Cardiac fibroblast (primary cell): ENCODE measurements at regions not wholly inside any gene's neighbourhood (a gene's known extent, or its start where the extent isn't known, plus 50 kb on each side); places are given as distances from the start of the nearest gene placed in this dataset.
"Not testable (repeated sequence)": the region's sequence is repeated elsewhere in the genome, so short reads cannot be mapped to it uniquely, and the experiment has no call there.

ENCODE experiments used
- DNase-seq, 2 donors: peaks; one replicate each; pipeline versions ENCODE4 v3.0.0 to v3.0.0-alpha.2; 2010; ENCODE audit warnings: low read depth in 2 of 2
- H3K4me3 ChIP-seq, 2 donors: replicated peaks in 1 of 2; 1 replicate in 1 of 2; 2 replicates in 1 of 2; pipeline ENCODE4 v1.5.1; 2011; ENCODE audit warnings: low read depth in 2 of 2, low read length in 2 of 2, mild to moderate bottlenecking in 2 of 2, moderate library complexity in 1 of 2
- TF ChIP-seq, protein P1 (sequence below): IDR thresholded peaks from one replicate; pipeline ENCODE4 v1.5.1; 2011; ENCODE audit warnings: low read depth, mild to moderate bottlenecking, low read length, inconsistent platforms

DNA sequence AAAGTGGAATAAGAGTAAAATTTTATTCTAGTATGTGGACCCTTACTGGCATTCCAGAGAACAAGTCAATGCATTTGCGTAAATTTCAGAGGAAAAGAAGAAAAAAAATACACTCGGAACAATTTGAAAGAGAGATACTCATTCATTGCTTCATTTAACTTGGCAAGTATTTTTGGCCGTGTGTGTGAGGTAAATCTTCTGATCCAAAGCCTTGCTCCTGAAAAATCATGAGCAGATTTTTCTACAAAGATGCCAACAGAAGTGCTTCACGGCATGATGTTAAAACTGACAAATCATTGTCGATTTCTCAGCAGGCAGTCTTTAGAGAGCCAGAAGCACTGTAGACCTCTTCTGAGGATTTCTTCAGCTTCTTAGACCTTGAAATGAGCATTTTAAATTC lies 194.0 kb downstream of the COX18 start:
- H3K4me3 ChIP-seq, result no peak overlapping the region
- TF ChIP-seq, protein P1, sequence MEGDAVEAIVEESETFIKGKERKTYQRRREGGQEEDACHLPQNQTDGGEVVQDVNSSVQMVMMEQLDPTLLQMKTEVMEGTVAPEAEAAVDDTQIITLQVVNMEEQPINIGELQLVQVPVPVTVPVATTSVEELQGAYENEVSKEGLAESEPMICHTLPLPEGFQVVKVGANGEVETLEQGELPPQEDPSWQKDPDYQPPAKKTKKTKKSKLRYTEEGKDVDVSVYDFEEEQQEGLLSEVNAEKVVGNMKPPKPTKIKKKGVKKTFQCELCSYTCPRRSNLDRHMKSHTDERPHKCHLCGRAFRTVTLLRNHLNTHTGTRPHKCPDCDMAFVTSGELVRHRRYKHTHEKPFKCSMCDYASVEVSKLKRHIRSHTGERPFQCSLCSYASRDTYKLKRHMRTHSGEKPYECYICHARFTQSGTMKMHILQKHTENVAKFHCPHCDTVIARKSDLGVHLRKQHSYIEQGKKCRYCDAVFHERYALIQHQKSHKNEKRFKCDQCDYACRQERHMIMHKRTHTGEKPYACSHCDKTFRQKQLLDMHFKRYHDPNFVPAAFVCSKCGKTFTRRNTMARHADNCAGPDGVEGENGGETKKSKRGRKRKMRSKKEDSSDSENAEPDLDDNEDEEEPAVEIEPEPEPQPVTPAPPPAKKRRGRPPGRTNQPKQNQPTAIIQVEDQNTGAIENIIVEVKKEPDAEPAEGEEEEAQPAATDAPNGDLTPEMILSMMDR, result no peak
- no peak for DNase-seq

DNA sequence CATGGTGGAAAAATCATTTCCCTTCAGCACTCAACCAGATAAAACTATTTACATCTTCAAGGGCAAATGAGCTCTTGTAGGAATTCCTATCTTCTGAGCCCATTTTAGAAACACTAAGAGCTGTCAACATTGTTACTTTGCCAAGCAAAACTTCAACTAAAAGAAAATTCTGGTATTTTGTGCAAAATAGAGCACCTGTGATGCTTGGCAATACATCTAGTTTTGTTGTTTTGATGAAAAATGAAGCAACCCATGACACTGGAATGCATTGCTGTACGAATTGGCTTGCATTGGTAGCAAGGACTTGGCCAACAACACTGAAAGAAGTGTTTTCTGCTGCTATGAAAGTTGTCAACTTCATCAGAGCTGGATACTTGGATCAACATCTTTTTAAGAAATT lies 194.4 kb downstream of the COX18 start:
- no peak overlapping the region for H3K4me3 ChIP-seq
- TF ChIP-seq, protein P1, result no peak
- DNase-seq, result no peak

DNA sequence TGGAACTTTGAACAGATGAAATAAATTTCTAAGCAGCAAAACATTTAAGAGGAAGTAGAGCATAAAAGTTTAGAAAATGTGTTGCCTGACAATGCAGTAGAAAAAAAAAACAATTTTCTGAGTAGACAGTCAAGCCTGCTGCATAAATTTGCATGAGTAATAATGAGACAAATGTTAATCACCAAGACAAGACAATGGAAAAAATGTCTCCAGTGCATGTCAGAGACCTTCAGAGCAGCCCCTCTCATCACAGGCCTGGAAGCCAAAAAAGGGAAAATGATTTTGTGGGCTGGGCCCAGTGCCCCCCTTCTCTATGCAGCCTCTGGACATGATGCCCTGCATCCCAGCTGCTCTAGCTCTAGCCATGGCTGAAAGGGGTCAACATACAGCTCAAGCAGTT lies 204.6 kb downstream of the COX18 start:
- TF ChIP-seq, protein P1, result no peak
- no peak overlapping the region for H3K4me3 ChIP-seq
- no peak for DNase-seq

DNA sequence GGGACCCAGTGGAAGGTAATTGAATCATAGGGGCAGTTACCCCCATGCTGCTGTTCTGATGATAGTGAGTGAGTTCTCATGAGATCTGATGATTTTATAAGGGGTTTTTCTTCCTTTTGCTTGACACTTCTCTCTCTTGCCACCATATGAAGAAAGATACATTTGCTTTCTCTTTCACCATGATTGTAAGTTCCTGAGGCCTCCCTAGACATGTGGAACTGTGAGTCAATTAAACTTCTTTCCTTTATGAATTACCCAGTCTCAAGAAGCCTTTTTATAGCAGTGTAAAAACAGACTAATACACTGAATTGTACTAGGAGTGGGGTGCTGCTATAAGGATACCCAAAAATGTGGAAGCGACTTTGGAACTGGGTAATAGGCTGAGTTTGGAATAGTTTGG lies 205.2 kb downstream of the COX18 start:
- not testable (repeated sequence) for H3K4me3 ChIP-seq, DNase-seq

DNA sequence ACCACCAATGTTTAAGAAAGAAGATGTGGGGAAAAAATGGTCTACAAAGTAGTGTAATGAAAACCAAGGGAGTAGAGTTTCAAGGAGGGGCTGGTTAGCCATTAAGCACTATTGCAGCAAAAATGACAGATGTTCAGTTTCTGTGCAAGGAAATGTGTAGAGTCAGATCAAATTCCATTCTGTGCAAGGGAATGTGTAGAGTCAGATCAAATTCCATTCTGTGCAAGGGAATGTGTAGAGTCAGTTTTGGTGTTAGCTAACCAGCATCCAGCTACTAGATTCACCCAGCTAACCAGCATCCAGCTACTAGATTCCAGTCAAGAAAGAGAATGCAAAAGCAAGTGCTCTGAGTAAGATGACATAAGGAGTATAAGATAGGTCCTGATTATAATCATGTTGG lies 208.8 kb downstream of the COX18 start:
- TF ChIP-seq, protein P1, result no peak
- H3K4me3 ChIP-seq, result no peak overlapping the region
- peak in 1 of 2 donors; percentile 31 for DNase-seq

DNA sequence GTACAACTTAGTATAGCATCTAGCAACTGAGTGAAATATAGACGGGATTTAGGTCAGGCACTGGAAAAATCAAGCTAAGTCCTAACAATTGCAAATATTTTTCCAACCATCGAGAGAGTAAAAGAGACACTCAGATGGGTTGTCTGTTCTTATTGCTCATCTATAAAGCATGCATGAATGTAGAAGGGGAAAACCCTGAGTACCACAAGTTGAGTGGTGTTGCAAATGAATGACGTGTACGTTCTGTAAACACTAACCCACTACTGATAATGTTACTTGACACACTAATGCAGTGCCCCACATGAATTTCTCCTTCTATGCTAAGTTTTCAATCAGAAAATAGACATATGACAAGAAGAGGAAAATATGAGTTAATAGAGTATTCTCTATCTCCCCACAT lies 211.2 kb downstream of the COX18 start:
- TF ChIP-seq, protein P1, result no peak
- no peak overlapping the region for H3K4me3 ChIP-seq
- DNase-seq, result peak; percentile 58 to 95

DNA sequence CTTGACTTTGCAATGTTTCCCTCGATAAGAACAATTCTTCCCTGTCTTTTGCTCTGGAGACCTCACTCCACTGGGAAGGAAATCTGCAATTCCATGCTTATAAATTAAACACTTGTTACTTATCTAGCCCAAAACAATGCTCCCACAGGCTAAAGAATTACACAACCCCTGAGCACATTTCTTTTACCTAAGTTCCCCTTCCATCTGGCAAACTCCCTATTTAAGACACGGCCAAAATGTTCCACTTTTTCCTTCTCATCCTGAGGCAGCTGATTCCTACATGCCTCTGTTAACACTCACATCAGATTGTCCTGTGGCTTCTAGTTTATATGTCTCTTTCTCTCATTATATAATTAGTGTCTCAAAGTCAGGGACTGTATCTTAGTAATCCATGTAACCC lies 211.7 kb downstream of the COX18 start:
- TF ChIP-seq, protein P1, result no peak
- DNase-seq, result peak; percentile 28 to 79
- H3K4me3 ChIP-seq, result no peak overlapping the region
